Testis (tissue), 2 donors: ENCODE measurements at regions not wholly inside any gene's neighbourhood (a gene's known extent, or its start where the extent isn't known, plus 50 kb on each side); places are given as distances from the start of the nearest gene placed in this dataset.

Source experiments
- POLR2A ChIP-seq: fragments of 450-650 bp; IDR thresholded peaks from one replicate; pipeline ENCODE4 v1.6.1; 2017; ENCODE audit warnings: antibody characterized with exemption, mild to moderate bottlenecking, moderate library complexity
- TF ChIP-seq, protein P1 (sequence below), 3 experiments: fragments of 450-650 bp in 2 of 3; fragments of 200-600 bp in 1 of 3; sonication (generic) in 1 of 3; IDR thresholded peaks; one replicate each; pipeline ENCODE4 v1.5.1; 2016 to 2019; ENCODE audit warnings: antibody characterized with exemption in 3 of 3, mild to moderate bottlenecking in 2 of 3, moderate library complexity in 1 of 3

DNA sequence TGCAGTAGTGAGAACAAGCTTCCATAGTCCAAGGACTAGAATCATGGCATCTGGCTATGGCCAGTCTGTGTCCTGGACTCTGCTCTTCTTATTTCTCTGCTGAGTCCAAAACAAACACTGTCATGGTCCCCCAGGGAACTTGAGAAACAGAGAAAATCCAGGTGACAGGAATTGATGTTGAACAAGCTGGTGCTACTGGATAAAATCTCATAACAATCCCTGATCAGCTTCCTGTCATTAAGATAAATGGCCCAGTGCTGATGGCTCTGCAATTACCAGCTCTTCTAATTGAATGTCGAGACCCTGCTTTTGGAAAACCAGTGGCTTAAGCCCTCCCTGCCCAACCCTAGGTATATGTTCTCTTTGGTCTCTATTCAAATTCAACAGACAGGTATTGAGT lies 58.8 kb upstream of the ARHGAP36 start:
- TF ChIP-seq, protein P1, sequence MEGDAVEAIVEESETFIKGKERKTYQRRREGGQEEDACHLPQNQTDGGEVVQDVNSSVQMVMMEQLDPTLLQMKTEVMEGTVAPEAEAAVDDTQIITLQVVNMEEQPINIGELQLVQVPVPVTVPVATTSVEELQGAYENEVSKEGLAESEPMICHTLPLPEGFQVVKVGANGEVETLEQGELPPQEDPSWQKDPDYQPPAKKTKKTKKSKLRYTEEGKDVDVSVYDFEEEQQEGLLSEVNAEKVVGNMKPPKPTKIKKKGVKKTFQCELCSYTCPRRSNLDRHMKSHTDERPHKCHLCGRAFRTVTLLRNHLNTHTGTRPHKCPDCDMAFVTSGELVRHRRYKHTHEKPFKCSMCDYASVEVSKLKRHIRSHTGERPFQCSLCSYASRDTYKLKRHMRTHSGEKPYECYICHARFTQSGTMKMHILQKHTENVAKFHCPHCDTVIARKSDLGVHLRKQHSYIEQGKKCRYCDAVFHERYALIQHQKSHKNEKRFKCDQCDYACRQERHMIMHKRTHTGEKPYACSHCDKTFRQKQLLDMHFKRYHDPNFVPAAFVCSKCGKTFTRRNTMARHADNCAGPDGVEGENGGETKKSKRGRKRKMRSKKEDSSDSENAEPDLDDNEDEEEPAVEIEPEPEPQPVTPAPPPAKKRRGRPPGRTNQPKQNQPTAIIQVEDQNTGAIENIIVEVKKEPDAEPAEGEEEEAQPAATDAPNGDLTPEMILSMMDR (IDR thresholded peaks at IDR 0.05), result no peak
- no peak for TF ChIP-seq POLR2A
